Activated naive CD4-positive, alpha-beta T cell treated with anti-CD3 and anti-CD28 coated beads for 36 hours (primary cell): ENCODE measurements at regions not wholly inside any gene's neighbourhood (a gene's known extent, or its start where the extent isn't known, plus 50 kb on each side); places are given as distances from the start of the nearest gene placed in this dataset.

Source experiments
- CTCF ChIA-PET: fragments of 350-600 bp; sonication (Branson Sonifier 250); formaldehyde crosslinking; loops from one replicate; lab custom pipeline; 2021; ENCODE audit warnings: antibody characterized with exemption; lab: Charles Lee
- DNase-seq: peaks from one replicate; pipeline ENCODE4 v3.0.0-alpha.2; 2020
- H3K27ac Mint-ChIP-seq: one replicate; pipeline ENCODE4 v1.8.0; 2021; ENCODE audit warnings: mild to moderate bottlenecking, mixed read lengths
- H3K27me3 Mint-ChIP-seq: one replicate; pipeline ENCODE4 v1.8.0; 2021; ENCODE audit warnings: low read depth, mixed read lengths
- H3K36me3 Mint-ChIP-seq: one replicate; pipeline ENCODE4 v1.8.0; 2021; ENCODE audit warnings: low read depth, mixed read lengths
- H3K4me1 Mint-ChIP-seq: one replicate; pipeline ENCODE4 v1.8.0; 2021; ENCODE audit warnings: low read depth, mixed read lengths
- H3K4me3 Mint-ChIP-seq: one replicate; pipeline ENCODE4 v1.8.0; 2021; ENCODE audit warnings: mild to moderate bottlenecking, moderate library complexity, mixed read lengths
- H3K9me3 Mint-ChIP-seq: one replicate; pipeline ENCODE4 v1.8.0; 2021; ENCODE audit warnings: mixed read lengths
- intact Hi-C: fragments of 100-400 bp; cut with micrococcal nuclease; formaldehyde crosslinking; loops from one replicate; pipeline ENCODE4 v1.15.1; 2023

- Mint-ChIP-seq H3K27ac (no peak overlapping the region), H3K4me1 (no peaks in the 10 kb centered on the region), H3K4me3 (no peak overlapping the region), H3K36me3 (no peaks in the 10 kb centered on the region), H3K9me3 (peaks cover 9% of the 10 kb centered on the region), H3K27me3 (peaks cover 2% of the 10 kb centered on the region)
- intact Hi-C loops = no loop called here
- CTCF ChIA-PET = interaction anchor here (0.9 to 1.0 kb wide), 2 partner anchors 9 to 88 kb away, joined by 3 read pairs; no protein-coding TSS in a partner anchor
- DNase-seq = no peak
Observed at GRCh38 chr2:196365923-196366322, 194.5 kb upstream of the STK17B start.

GRCh38 chr2:196367633-196368032 lies 196.3 kb upstream of the STK17B start:
- peaks cover 2% of the 10 kb centered on the region for H3K27me3 Mint-ChIP-seq
- no peak for DNase-seq
- no peak overlapping the region for H3K4me3 Mint-ChIP-seq
- CTCF ChIA-PET = no interaction called here
- H3K27ac Mint-ChIP-seq = no peak overlapping the region
- H3K4me1 Mint-ChIP-seq = no peaks in the 10 kb centered on the region
- H3K36me3 Mint-ChIP-seq = no peaks in the 10 kb centered on the region
- intact Hi-C loops = no loop called here
- H3K9me3 Mint-ChIP-seq = peaks cover 9% of the 10 kb centered on the region

DNA sequence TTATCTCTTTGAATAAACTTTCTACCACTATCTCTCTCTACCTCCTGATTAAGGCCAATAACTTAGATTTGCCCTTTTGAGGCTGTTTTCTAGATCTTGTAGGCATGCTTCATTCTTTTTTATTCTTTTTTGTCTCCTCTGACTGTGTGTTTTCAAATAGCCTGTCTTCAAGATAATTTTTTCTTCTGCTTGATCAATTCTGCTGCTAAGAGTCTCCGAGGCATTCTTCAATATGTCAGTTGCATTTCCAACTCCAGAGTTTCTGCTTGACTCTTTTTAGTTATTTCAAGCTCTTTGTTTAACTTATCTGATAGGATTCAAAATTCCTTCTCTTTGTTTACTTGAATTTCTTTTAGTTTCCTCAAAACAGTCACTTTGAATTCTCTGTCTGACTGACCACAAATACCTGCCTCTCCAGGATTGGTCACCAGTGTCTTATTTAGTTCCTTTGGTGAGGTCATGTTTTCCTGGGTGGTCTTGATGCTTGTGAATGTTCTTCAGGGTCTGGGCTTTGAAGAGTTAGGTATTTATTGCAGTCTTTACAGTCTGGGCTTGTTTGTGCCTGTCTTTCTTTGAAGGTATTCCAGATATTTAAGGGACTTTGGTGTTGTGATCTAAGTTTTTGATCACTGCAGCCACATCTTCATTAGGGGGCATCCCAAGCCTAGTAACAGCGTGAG lies 197.3 kb upstream of the STK17B start:
- CTCF ChIA-PET = interaction anchor here (0.5 to 0.7 kb wide), 2 partner anchors 58 to 325 kb away, joined by 3 to 4 read pairs; no protein-coding TSS in a partner anchor
- intact Hi-C loops = no loop called here
- Mint-ChIP-seq H3K36me3 (no peaks in the 10 kb centered on the region), H3K27me3 (peaks cover 2% of the 10 kb centered on the region), H3K4me3 (no peak overlapping the region), H3K9me3 (peaks cover 9% of the 10 kb centered on the region), H3K4me1 (no peaks in the 10 kb centered on the region), H3K27ac (no peak overlapping the region)
- DNase-seq = no peak

DNA sequence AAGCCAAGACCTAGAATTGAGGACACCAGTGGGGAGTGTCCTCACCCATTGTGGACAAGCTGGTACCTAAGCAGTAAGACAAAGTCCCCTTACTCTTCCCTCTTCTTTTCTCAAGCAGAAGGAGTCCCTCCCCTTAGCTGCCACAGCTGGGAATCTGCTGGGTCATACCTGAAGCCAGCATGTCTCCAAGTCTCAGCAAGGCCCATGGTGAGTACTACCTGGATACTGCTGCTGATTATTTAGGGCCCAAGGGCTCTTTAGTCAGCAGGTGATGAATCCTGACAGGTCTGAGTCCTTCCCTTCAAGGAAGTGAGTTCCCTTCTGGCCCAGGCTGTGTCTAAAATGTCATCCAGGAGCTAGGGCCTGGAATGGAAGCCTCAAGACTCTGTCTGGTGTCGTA lies 198.6 kb upstream of the STK17B start:
- CTCF ChIA-PET = no interaction called here
- peaks cover 9% of the 10 kb centered on the region for H3K9me3 Mint-ChIP-seq
- no peak overlapping the region for H3K27ac Mint-ChIP-seq
- intact Hi-C loops = no loop called here
- no peaks in the 10 kb centered on the region for H3K36me3 Mint-ChIP-seq
- DNase-seq = no peak
- peaks cover 2% of the 10 kb centered on the region for H3K27me3 Mint-ChIP-seq
- no peaks in the 10 kb centered on the region for H3K4me1 Mint-ChIP-seq
- H3K4me3 Mint-ChIP-seq = no peak overlapping the region

- DNase-seq = no peak
- Mint-ChIP-seq H3K4me1 (no peaks in the 10 kb centered on the region), H3K36me3 (no peaks in the 10 kb centered on the region), H3K9me3 (peaks cover 9% of the 10 kb centered on the region), H3K4me3 (no peak overlapping the region), H3K27me3 (peaks cover 2% of the 10 kb centered on the region), H3K27ac (no peak overlapping the region)
- intact Hi-C loops = no loop called here
- CTCF ChIA-PET = no interaction called here
Observed at GRCh38 chr2:196370381-196370780, 199.0 kb upstream of the STK17B start.

DNA sequence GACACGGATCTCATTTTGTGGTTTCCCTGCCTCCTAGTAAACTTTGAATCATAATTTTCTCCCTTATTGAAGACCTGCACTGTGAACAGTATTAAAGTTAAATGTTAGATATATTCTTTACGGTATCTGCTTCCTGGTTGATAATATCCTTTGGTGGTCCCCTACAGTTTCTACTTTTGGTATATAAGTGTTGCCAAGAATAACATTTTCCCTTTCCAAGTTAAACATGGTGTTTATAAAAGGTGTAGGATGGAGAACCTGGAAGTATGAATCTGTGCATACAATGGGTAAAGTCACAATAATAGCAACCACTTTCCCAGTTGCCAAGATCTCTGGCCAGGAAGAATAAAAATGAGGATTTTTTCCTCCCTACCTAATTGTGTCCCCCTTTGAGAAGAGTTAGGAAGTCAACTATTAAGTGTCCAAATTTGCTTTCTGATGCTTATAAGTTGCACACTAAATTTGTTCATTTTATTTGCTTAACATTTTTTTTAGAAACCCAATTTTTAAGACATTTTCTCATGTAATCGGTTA lies 201.0 kb upstream of the STK17B start:
- intact Hi-C loops = no loop called here
- Mint-ChIP-seq H3K27me3 (peaks cover 2% of the 10 kb centered on the region), H3K36me3 (peaks cover 1% of the 10 kb centered on the region), H3K4me3 (no peak overlapping the region), H3K9me3 (peaks cover 10% of the 10 kb centered on the region), H3K27ac (no peak overlapping the region), H3K4me1 (peaks cover 4% of the 10 kb centered on the region)
- DNase-seq = no peak
- CTCF ChIA-PET = no interaction called here

DNA sequence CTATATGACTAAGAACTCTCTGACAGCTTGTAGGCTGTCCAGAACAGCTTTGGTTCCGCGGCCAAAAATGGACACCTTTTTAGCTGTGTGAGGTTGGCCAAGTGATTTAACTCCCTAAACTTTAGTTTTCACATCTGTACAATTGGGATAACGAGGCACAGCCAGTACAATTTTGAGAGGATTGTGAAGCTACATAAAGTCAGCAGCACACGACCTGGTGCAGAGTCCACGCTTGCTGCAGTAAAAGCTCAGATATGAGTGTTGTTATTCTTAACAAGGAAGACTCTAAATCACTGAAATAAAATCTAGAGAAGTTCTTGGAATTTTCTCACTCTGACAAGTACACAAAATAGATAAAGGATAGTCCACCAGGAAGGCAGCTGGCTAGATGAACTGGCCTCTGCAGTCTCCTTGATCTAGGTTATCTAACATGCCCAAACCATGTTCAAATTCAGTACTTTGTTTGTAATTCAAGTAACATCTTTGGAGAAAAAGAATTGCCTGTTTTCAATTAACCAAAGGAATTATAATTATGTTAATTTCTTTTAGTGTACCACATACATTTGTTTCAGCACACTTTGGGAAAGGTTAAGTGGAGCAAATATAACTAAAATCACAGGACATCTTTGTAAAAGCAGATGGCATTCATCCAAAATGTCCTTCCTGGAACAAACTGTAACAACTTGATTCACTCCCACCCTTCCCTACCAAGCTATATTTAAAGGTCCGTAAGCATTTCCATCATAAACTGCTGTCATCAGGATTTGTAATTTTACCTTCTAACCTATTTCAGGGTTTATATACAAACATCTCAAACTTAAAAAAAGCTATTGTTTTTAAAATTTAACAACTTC lies 201.7 kb upstream of the STK17B start:
- Mint-ChIP-seq H3K27me3 (no peaks in the 10 kb centered on the region), H3K4me1 (peaks cover 11% of the 10 kb centered on the region), H3K27ac (no peak overlapping the region), H3K36me3 (peaks cover 1% of the 10 kb centered on the region), H3K9me3 (peaks cover 7% of the 10 kb centered on the region), H3K4me3 (no peak overlapping the region)
- no peak for DNase-seq
- intact Hi-C loops = no loop called here
- CTCF ChIA-PET = interaction anchor here (0.5 kb wide), 1 partner anchor 133 kb away, joined by 8 read pairs; no protein-coding TSS in a partner anchor

GRCh38 chr2:196376984-196377877 lies 205.9 kb upstream of the STK17B start:
- peak; percentile 62 for DNase-seq
- peak overlapping the region; percentile 50 for H3K27ac Mint-ChIP-seq

GRCh38 chr2:196379600-196379999 lies 208.2 kb upstream of the STK17B start:
- no peak for DNase-seq
- peaks cover 1% of the 10 kb centered on the region for H3K9me3 Mint-ChIP-seq
- H3K4me3 Mint-ChIP-seq = no peak overlapping the region
- no peaks in the 10 kb centered on the region for H3K27me3 Mint-ChIP-seq
- peaks cover 12% of the 10 kb centered on the region for H3K4me1 Mint-ChIP-seq
- peaks cover 1% of the 10 kb centered on the region for H3K36me3 Mint-ChIP-seq
- intact Hi-C loops = loop anchor here (5.0 kb wide), 1 partner anchor 608 kb away; no protein-coding TSS in a partner anchor
- H3K27ac Mint-ChIP-seq = no peak overlapping the region
- CTCF ChIA-PET = no interaction called here

More at GRCh38 chr2:196376984-196377877, 205.9 kb upstream of the STK17B start:
- H3K27me3 Mint-ChIP-seq = no peaks in the 10 kb centered on the region
- H3K9me3 Mint-ChIP-seq = peaks cover 1% of the 10 kb centered on the region
- CTCF ChIA-PET = no interaction called here
- peaks cover 12% of the 10 kb centered on the region for H3K4me1 Mint-ChIP-seq
- intact Hi-C loops = loop anchor here (1.0 to 5.0 kb wide), 7 partner anchors 88 to 1327 kb away; partner anchors contain the start of genes CCDC150 and PGAP1
- H3K4me3 Mint-ChIP-seq = no peak overlapping the region
- H3K36me3 Mint-ChIP-seq = peaks cover 1% of the 10 kb centered on the region

DNA sequence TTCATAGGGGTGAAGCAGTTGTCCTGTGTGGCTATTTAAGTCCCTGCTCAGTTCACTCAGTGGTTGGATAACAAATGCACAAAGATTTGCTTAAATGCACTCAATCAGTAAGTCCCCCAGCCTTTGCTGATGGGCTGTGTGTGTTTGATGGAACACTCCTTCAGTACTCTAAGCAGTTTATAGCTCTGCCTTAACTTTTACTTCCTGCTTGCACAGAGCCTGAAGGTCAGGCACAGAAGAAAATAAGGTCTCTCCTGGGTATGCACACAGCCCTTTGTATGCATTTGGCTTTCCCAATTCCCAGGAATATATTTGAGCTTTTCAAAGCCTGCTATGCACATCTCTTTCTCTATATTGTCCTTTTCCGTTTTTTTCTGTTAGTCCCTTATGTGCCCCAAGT lies 208.7 kb upstream of the STK17B start:
- Mint-ChIP-seq H3K27ac (no peak overlapping the region), H3K4me1 (peaks cover 12% of the 10 kb centered on the region), H3K36me3 (peaks cover 1% of the 10 kb centered on the region), H3K4me3 (no peak overlapping the region), H3K27me3 (no peaks in the 10 kb centered on the region), H3K9me3 (peaks cover 1% of the 10 kb centered on the region)
- no peak for DNase-seq
- CTCF ChIA-PET = no interaction called here
- intact Hi-C loops = no loop called here

DNA sequence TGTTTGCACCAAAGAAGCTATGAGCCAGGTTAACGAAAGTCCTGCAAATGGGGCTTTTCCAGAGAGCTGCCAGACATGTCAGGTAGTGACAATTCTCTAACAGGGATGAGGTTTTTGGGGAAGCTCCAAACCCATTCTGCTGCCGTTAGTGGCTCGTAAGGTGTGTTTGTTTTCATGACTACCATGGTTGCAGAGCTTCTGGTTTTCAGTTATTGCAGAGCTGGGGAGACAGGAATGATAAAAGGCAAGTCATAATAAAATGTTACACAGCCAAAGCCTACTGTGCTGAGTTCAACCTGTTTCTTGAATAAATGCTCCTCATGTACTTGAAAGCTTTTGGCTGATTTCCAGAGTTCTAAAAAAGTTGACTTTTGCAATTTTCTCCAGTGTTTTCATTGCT lies 209.2 kb upstream of the STK17B start:
- no peak for DNase-seq
- Mint-ChIP-seq H3K27ac (no peak overlapping the region), H3K36me3 (peaks cover 1% of the 10 kb centered on the region), H3K4me3 (no peak overlapping the region), H3K27me3 (no peaks in the 10 kb centered on the region), H3K4me1 (peaks cover 12% of the 10 kb centered on the region), H3K9me3 (peaks cover 1% of the 10 kb centered on the region)
- CTCF ChIA-PET = no interaction called here
- intact Hi-C loops = no loop called here

GRCh38 chr2:196381464-196381863 lies 210.1 kb upstream of the STK17B start:
- CTCF ChIA-PET = no interaction called here
- Mint-ChIP-seq H3K27ac (no peak overlapping the region), H3K9me3 (peaks cover 1% of the 10 kb centered on the region), H3K4me1 (peaks cover 12% of the 10 kb centered on the region), H3K27me3 (no peaks in the 10 kb centered on the region), H3K36me3 (peaks cover 1% of the 10 kb centered on the region), H3K4me3 (no peak overlapping the region)
- no peak for DNase-seq
- intact Hi-C loops = no loop called here
